Esophagus muscularis mucosa (tissue), 4 donors: ENCODE measurements at regions not wholly inside any gene's neighbourhood (a gene's known extent, or its start where the extent isn't known, plus 50 kb on each side); places are given as distances from the start of the nearest gene placed in this dataset.

Source experiments
- DNase-seq: peaks from one replicate; pipeline ENCODE4 v3.0.0-alpha.2; 2017; ENCODE audit errors: extremely low spot score
- H3K27ac ChIP-seq, 4 donors: fragments of 200-600 bp; sonication (generic); replicated peaks in 1 of 4; 1 replicate in 3 of 4; 2 replicates in 1 of 4; pipeline ENCODE4 v1.5.1; 2016 to 2019; ENCODE audit warnings: mild to moderate bottlenecking in 1 of 4
- H3K27me3 ChIP-seq, 4 donors: fragments of 200-600 bp; sonication (generic); one replicate each; pipeline versions ENCODE4 v1.5.1 to v1.6.0; 2016 to 2019
- H3K36me3 ChIP-seq, 4 donors: fragments of 200-600 bp; sonication (generic); one replicate each; pipeline ENCODE4 v1.5.1; 2016 to 2019
- H3K4me1 ChIP-seq, 4 donors: fragments of 200-600 bp; sonication (generic); one replicate each; pipeline ENCODE4 v1.5.1; 2016 to 2019
- H3K4me3 ChIP-seq, 4 donors: fragments of 200-600 bp; sonication (generic); 1 replicate in 2 of 4; 2 replicates in 2 of 4; pipeline ENCODE4 v1.5.1; 2016 to 2019; ENCODE audit warnings: mild to moderate bottlenecking in 4 of 4, moderate library complexity in 1 of 4
- H3K9me3 ChIP-seq, 4 donors: fragments of 200-600 bp; sonication (generic); 1 replicate in 3 of 4; 2 replicates in 1 of 4; pipeline ENCODE4 v1.5.1; 2016 to 2019
- CTCF ChIP-seq, 3 experiments: fragments of 200-600 bp in 2 of 3; fragments of 450-650 bp in 1 of 3; sonication (generic) in 2 of 3; IDR thresholded peaks; one replicate each; pipeline ENCODE4 v1.5.1; 2017 to 2019; ENCODE audit warnings: antibody characterized with exemption in 3 of 3, mild to moderate bottlenecking in 2 of 3, moderate library complexity in 1 of 3
- EP300 ChIP-seq: sonication (generic); formaldehyde crosslinking; IDR thresholded peaks from one replicate; pipeline ENCODE4 v1.6.1; 2017; ENCODE audit warnings: antibody characterized with exemption
- POLR2A ChIP-seq: fragments of 450-650 bp; IDR thresholded peaks from one replicate; pipeline ENCODE4 v1.6.1; 2017; ENCODE audit warnings: antibody characterized with exemption, moderate library complexity, mild to moderate bottlenecking, low read depth
- POLR2AphosphoS5 ChIP-seq, 2 donors: sonication (generic); formaldehyde crosslinking; IDR thresholded peaks; one replicate each; pipeline ENCODE4 v1.6.1; 2017; ENCODE audit warnings: antibody characterized with exemption in 2 of 2
- WGBS: methylation state at CpG from one replicate; pipeline ENCODE4 v1.1.5; 2018; 5-methylcytosine and 5-hydroxymethylcytosine counted together
- intact Hi-C: fragments of 100-400 bp; cut with DNase I; formaldehyde crosslinking; loops from one replicate; pipeline ENCODE4 v1.15.1; 2023

GRCh38 chr3:61311044-61311443 is 59.8 kb upstream of the FHIT start:
- WGBS: 84% methylated on average over 2 of the region's 2 CpGs

GRCh38 chr3:61315871-61316270 is 64.6 kb upstream of the FHIT start:
- no peak for TF ChIP-seq CTCF (IDR thresholded peaks at IDR 0.05)
- no peak for TF ChIP-seq POLR2AphosphoS5 (IDR thresholded peaks at IDR 0.05)
- no peak for TF ChIP-seq POLR2A
- TF ChIP-seq EP300: no peak
- Histone ChIP-seq H3K27me3 (no peaks in the 10 kb centered on the region), H3K4me3 (no peak overlapping the region), H3K4me1 (no peaks in the 10 kb centered on the region), H3K36me3 (no peaks in the 10 kb centered on the region), H3K27ac (no peak overlapping the region), H3K9me3 (no peaks in the 10 kb centered on the region)
- intact Hi-C loops: no loop called here
- 47% methylated on average over 3 of the region's 3 CpGs for WGBS
- DNase-seq: no peak

More at GRCh38 chr3:61311044-61311443, 59.8 kb upstream of the FHIT start:
- no peaks in the 10 kb centered on the region for H3K27me3 ChIP-seq
- H3K36me3 ChIP-seq: no peaks in the 10 kb centered on the region
- H3K27ac ChIP-seq: no peak overlapping the region
- no peak overlapping the region for H3K4me3 ChIP-seq
- intact Hi-C loops: no loop called here
- no peak for DNase-seq
- H3K9me3 ChIP-seq: no peaks in the 10 kb centered on the region
- TF ChIP-seq EP300: no peak
- no peak for TF ChIP-seq CTCF (IDR thresholded peaks at IDR 0.05)
- TF ChIP-seq POLR2A: no peak
- no peak for TF ChIP-seq POLR2AphosphoS5 (IDR thresholded peaks at IDR 0.05)
- H3K4me1 ChIP-seq: no peaks in the 10 kb centered on the region

GRCh38 chr3:61323094-61323493 is 71.8 kb upstream of the FHIT start:
- DNase-seq: no peak
- intact Hi-C loops: no loop called here
- Histone ChIP-seq H3K9me3 (no peaks in the 10 kb centered on the region), H3K4me1 (peaks cover 0 to 9% (median 4%) of the 10 kb centered on the region in 4 donors), H3K27me3 (no peaks in the 10 kb centered on the region), H3K27ac (no peak overlapping the region), H3K36me3 (no peaks in the 10 kb centered on the region), H3K4me3 (no peak overlapping the region)
- WGBS: 59% methylated on average over 3 of the region's 3 CpGs
- TF ChIP-seq EP300 (no peak), POLR2AphosphoS5 (IDR thresholded peaks at IDR 0.05) (no peak), POLR2A (no peak), CTCF (IDR thresholded peaks at IDR 0.05) (no peak)

- Histone ChIP-seq H3K27me3 (no peaks in the 10 kb centered on the region), H3K4me3 (no peak overlapping the region), H3K4me1 (no peaks in the 10 kb centered on the region), H3K36me3 (no peaks in the 10 kb centered on the region), H3K27ac (no peak overlapping the region), H3K9me3 (no peaks in the 10 kb centered on the region)
- TF ChIP-seq POLR2AphosphoS5 (IDR thresholded peaks at IDR 0.05) (no peak), POLR2A (no peak), EP300 (no peak), CTCF (IDR thresholded peaks at IDR 0.05) (no peak)
- 90% methylated on average over 5 of the region's 5 CpGs for WGBS
- intact Hi-C loops: no loop called here
- no peak for DNase-seq
Measured at GRCh38 chr3:61331929-61332552, 80.8 kb upstream of the FHIT start.
